ENCODE measurements at regions not wholly inside any gene's neighbourhood (a gene's known extent, or its start where the extent isn't known, plus 50 kb on each side); places are given as distances from the start of the nearest gene placed in this dataset.
"Not testable (repeated sequence)": the region's sequence is repeated elsewhere in the genome, so short reads cannot be mapped to it uniquely, and the experiment has no call there.

- not testable (repeated sequence) for TF ChIP-seq MAX (IDR thresholded peaks at IDR 0.05; ENCODE audit: insufficient read depth, insufficient read length); POLR2A (IDR thresholded peaks at IDR 0.05; ENCODE audit: low read depth, low read length); CTCF (IDR thresholded peaks at IDR 0.05; ENCODE audit: extremely low read depth in 1 of 2, insufficient read depth in 1 of 2, low read depth in 1 of 2, low read length in 2 of 2); EZH2 (IDR thresholded peaks at IDR 0.05; ENCODE audit: borderline replicate concordance, low read depth, low read length, severe bottlenecking); JUN (IDR thresholded peaks at IDR 0.05; ENCODE audit: borderline replicate concordance, insufficient read depth, insufficient read length, low read depth); POLR2AphosphoS5 (IDR thresholded peaks at IDR 0.05; ENCODE audit: insufficient read depth, low read depth, low read length)
Observed at GRCh38 chr3:124348555-124348954, 356.6 kb upstream of the ROPN1 start.
